H1 (cell line): ENCODE measurements at regions not wholly inside any gene's neighbourhood (a gene's known extent, or its start where the extent isn't known, plus 50 kb on each side); places are given as distances from the start of the nearest gene placed in this dataset.

Experiments used
- CTCF ChIA-PET: fragments of 300-600 bp; sonication (Branson Sonifier 250); formaldehyde crosslinking; loops from one replicate; lab custom pipeline; 2021; ENCODE audit not compliant: partially characterized antibody; lab: Charles Lee
- POLR2A ChIA-PET: fragments of 300-600 bp; sonication (Branson Sonifier 250); formaldehyde crosslinking; loops from one replicate; lab custom pipeline; 2021; ENCODE audit warnings: inconsistent platforms; ENCODE audit not compliant: partially characterized antibody; lab: Charles Lee
- DNase-seq, 2 experiments: peaks; one replicate each; pipeline versions ENCODE4 v3.0.0 to v3.0.0-alpha.2; 2010 to 2022; ENCODE audit warnings: low spot score in 2 of 2, low read depth in 1 of 2, mixed read lengths in 1 of 2
- FAIRE-seq: peaks from 2 replicates; lab custom pipeline; 2011; peaks lifted over from hg19 to GRCh38; lab: Jason Lieb, UNC
- H2AFZ ChIP-seq: 2 replicates; pipeline ENCODE4 v1.8.1; 2012; ENCODE audit warnings: low read length, inconsistent platforms
- H2AK5ac ChIP-seq: 2 replicates; pipeline ENCODE4 v1.6.1; 2013; ENCODE audit warnings: low read depth, low read length
- H2BK120ac ChIP-seq: replicated peaks from 2 replicates; pipeline ENCODE3; 2013; ENCODE audit warnings: low read depth, low read length, inconsistent platforms
- H2BK12ac ChIP-seq: 2 replicates; pipeline ENCODE4 v1.6.1; 2013; ENCODE audit warnings: low read depth, low read length
- H2BK15ac ChIP-seq: 2 replicates; pipeline ENCODE4 v1.6.1; 2013; ENCODE audit warnings: low read length
- H2BK20ac ChIP-seq: 2 replicates; pipeline ENCODE4 v1.6.1; 2013; ENCODE audit warnings: low read length
- H2BK5ac ChIP-seq: 2 replicates; pipeline ENCODE4 v1.6.1; 2013; ENCODE audit warnings: low read depth, low read length
- H3K14ac ChIP-seq: 2 replicates; pipeline ENCODE4 v1.6.1; 2013; ENCODE audit warnings: inconsistent platforms; ENCODE audit not compliant: insufficient read length
- H3K18ac ChIP-seq: 2 replicates; pipeline ENCODE4 v1.6.1; 2013; ENCODE audit warnings: low read length; ENCODE audit errors: extremely low read depth
- H3K23ac ChIP-seq: 2 replicates; pipeline ENCODE4 v1.6.1; 2013; ENCODE audit warnings: inconsistent platforms; ENCODE audit not compliant: insufficient read length
- H3K23me2 ChIP-seq: 2 replicates; pipeline ENCODE4 v1.6.1; 2013; ENCODE audit warnings: low read depth, low read length
- H3K27ac ChIP-seq: 2 replicates; pipeline ENCODE4 v1.6.1; 2011; ENCODE audit warnings: low read depth, low read length, inconsistent platforms
- H3K27me3 ChIP-seq, 4 experiments: replicated peaks in 1 of 4; 1 replicate in 1 of 4; 2 replicates in 3 of 4; pipeline versions ENCODE4 v1.6.1 to v1.8.1; 2011 to 2013; ENCODE audit warnings: low read length in 3 of 4, mild to moderate bottlenecking in 3 of 4, inconsistent platforms in 2 of 4, mixed read lengths in 2 of 4, moderate library complexity in 1 of 4; ENCODE audit not compliant: control insufficient read depth in 3 of 4, insufficient read depth in 3 of 4; ENCODE audit errors: extremely low read depth in 1 of 4
- H3K36me3 ChIP-seq, 4 experiments: 2 replicates each; pipeline versions ENCODE4 v1.6.1 to v1.8.1; 2011 to 2013; ENCODE audit warnings: mild to moderate bottlenecking in 4 of 4, low read length in 3 of 4, moderate library complexity in 2 of 4, control low read depth in 1 of 4, inconsistent platforms in 1 of 4; ENCODE audit not compliant: insufficient read depth in 4 of 4, control insufficient read depth in 2 of 4
- H3K4ac ChIP-seq: replicated peaks from 2 replicates; pipeline ENCODE3; 2013; ENCODE audit warnings: low read length, low read depth, mixed read lengths, inconsistent platforms; ENCODE audit not compliant: insufficient read length
- H3K4me1 ChIP-seq, 4 experiments: replicated peaks in 1 of 4; 1 replicate in 1 of 4; 2 replicates in 3 of 4; pipeline versions ENCODE4 v1.6.1 to v1.8.1; 2011 to 2013; ENCODE audit warnings: low read length in 3 of 4, inconsistent platforms in 2 of 4, mixed read lengths in 1 of 4; ENCODE audit not compliant: insufficient read depth in 4 of 4, control insufficient read depth in 3 of 4
- H3K4me2 ChIP-seq, 2 experiments: 2 replicates each; pipeline versions ENCODE4 v1.6.1 to v1.8.1; 2011 to 2013; ENCODE audit warnings: low read depth in 2 of 2, low read length in 2 of 2, control low read depth in 1 of 2, inconsistent platforms in 1 of 2, mild to moderate bottlenecking in 1 of 2; ENCODE audit not compliant: insufficient read depth in 1 of 2
- H3K4me3 ChIP-seq, 4 experiments: fragments of 200-600, 300-600 bp in 1 of 4; sonication (generic), shearing (Covaris generic), sonication (Bioruptor Twin) in 1 of 4; 2 replicates each; pipeline versions ENCODE4 v1.5.1 to v1.8.1; 2011 to 2016; ENCODE audit warnings: low read length in 4 of 4, low read depth in 3 of 4, control low read depth in 2 of 4, inconsistent platforms in 2 of 4, mild to moderate bottlenecking in 2 of 4, mixed read lengths in 1 of 4, moderate library complexity in 1 of 4; ENCODE audit not compliant: insufficient read depth in 2 of 4; ENCODE audit errors: extremely low read depth in 1 of 4
- H3K56ac ChIP-seq: replicated peaks from 2 replicates; pipeline ENCODE3; 2013; ENCODE audit warnings: low read depth, mild to moderate bottlenecking, mixed read lengths, low read length, inconsistent platforms; ENCODE audit not compliant: insufficient read length
- H3K79me1 ChIP-seq: 2 replicates; pipeline ENCODE4 v1.6.1; 2013; ENCODE audit warnings: low read depth, low read length, control low read depth
- H3K79me2 ChIP-seq, 2 experiments: 2 replicates each; pipeline versions ENCODE4 v1.6.1 to v1.8.1; 2012 to 2013; ENCODE audit warnings: low read length in 2 of 2, mild to moderate bottlenecking in 2 of 2, inconsistent platforms in 1 of 2; ENCODE audit not compliant: insufficient read depth in 2 of 2, control insufficient read depth in 1 of 2
- H3K9ac ChIP-seq, 4 experiments: replicated peaks in 1 of 4; 1 replicate in 1 of 4; 2 replicates in 3 of 4; pipeline versions ENCODE4 v1.6.1 to v1.8.1; 2011 to 2013; ENCODE audit warnings: low read depth in 3 of 4, low read length in 3 of 4, control low read depth in 2 of 4, mild to moderate bottlenecking in 2 of 4, moderate library complexity in 2 of 4, inconsistent platforms in 1 of 4; ENCODE audit errors: extremely low read depth in 1 of 4
- H3K9me3 ChIP-seq, 2 experiments: 2 replicates each; pipeline versions ENCODE4 v1.6.1 to v1.8.1; 2012 to 2013; ENCODE audit warnings: mild to moderate bottlenecking in 2 of 2, moderate library complexity in 2 of 2, control low read depth in 1 of 2, inconsistent platforms in 1 of 2, low read depth in 1 of 2, low read length in 1 of 2, mixed read lengths in 1 of 2; ENCODE audit not compliant: insufficient read depth in 2 of 2
- H4K20me1 ChIP-seq, 2 experiments: replicated peaks in 1 of 2; 2 replicates each; pipeline versions ENCODE3 to v1.8.1; 2011 to 2013; ENCODE audit warnings: inconsistent platforms in 2 of 2, low read length in 2 of 2, mild to moderate bottlenecking in 1 of 2; ENCODE audit not compliant: insufficient read depth in 2 of 2, control insufficient read depth in 1 of 2
- H4K5ac ChIP-seq: 2 replicates; pipeline ENCODE4 v1.6.1; 2013; ENCODE audit warnings: low read length, low read depth, mixed read lengths, inconsistent platforms; ENCODE audit not compliant: insufficient read length
- H4K8ac ChIP-seq: 2 replicates; pipeline ENCODE4 v1.8.0; 2013; ENCODE audit warnings: mild to moderate bottlenecking, moderate library complexity, low read length, inconsistent platforms; ENCODE audit not compliant: insufficient read depth; ENCODE audit errors: extremely low read depth
- H4K91ac ChIP-seq: replicated peaks from 2 replicates; pipeline ENCODE3; 2013; ENCODE audit warnings: low read length, mixed read lengths, inconsistent platforms; ENCODE audit not compliant: insufficient read length
- CBX8 ChIP-seq: fragments of 300-800, 300-1000 bp; sonication (generic); IDR thresholded peaks from 2 replicates; pipeline ENCODE4 v1.7.1; 2016; ENCODE audit warnings: low read depth, low read length, borderline replicate concordance
- CHD2 ChIP-seq: IDR thresholded peaks from 2 replicates; pipeline ENCODE4 v1.6.1; 2012; ENCODE audit warnings: low read length, improper control_type of control experiment
- RBBP5 ChIP-seq: IDR thresholded peaks from 2 replicates; pipeline ENCODE4 v1.7.1; 2012; ENCODE audit warnings: low read depth, mild to moderate bottlenecking, inconsistent platforms, low read length, moderate library complexity, borderline replicate concordance
- SIRT6 ChIP-seq: IDR thresholded peaks from one replicate; pipeline ENCODE4 v1.7.1; 2012; ENCODE audit warnings: low read length, inconsistent platforms
- TAF1 ChIP-seq: IDR thresholded peaks from 2 replicates; pipeline ENCODE4 v1.6.1; 2011; ENCODE audit warnings: mild to moderate bottlenecking, low read depth, low read length
- WGBS, 2 experiments: shearing (Covaris generic) in 1 of 2; methylation state at CpG; one replicate each; pipeline versions ENCODE4 v1.1.6 to v1.1.7; 2013 to 2015; ENCODE audit warnings: low lambda C conversion rate in 2 of 2, mixed read lengths in 2 of 2, inconsistent platforms in 1 of 2, low coverage in 1 of 2, missing lambda C conversion rate in 1 of 2; ENCODE audit not compliant: insufficient replicate concordance in 2 of 2, insufficient coverage in 1 of 2, insufficient read length in 1 of 2; ENCODE audit errors: extremely low coverage in 1 of 2, missing lambda C conversion rate in 1 of 2; 5-methylcytosine and 5-hydroxymethylcytosine counted together

GRCh38 chr2:205850611-205851010 lies 168.3 kb downstream of the NRP2 start:
- H3K23me2 ChIP-seq, result no peaks in the 10 kb centered on the region
- no peak overlapping the region for H2BK20ac ChIP-seq
- no peak for TF ChIP-seq SIRT6
- TF ChIP-seq CBX8, result no peak
- TF ChIP-seq TAF1, result no peak
- TF ChIP-seq CHD2, result no peak
- no peak for TF ChIP-seq RBBP5
- H4K20me1 ChIP-seq, result no peaks in the 10 kb centered on the region
- no peak overlapping the region for H2BK15ac ChIP-seq
- WGBS, 2 experiments, result 92% methylated on average over 5 of the region's 5 CpGs; no CpG with 5 or more reads in 1 of the 2 experiments
- no peak overlapping the region for H3K23ac ChIP-seq
- no peak overlapping the region for H3K56ac ChIP-seq
- DNase-seq (no peak), FAIRE-seq (no peak)
- CTCF ChIA-PET, result no interaction called here
- H3K14ac ChIP-seq, result no peak overlapping the region
- no peak overlapping the region for H3K4me2 ChIP-seq
- H3K79me1 ChIP-seq, result no peaks in the 10 kb centered on the region
- no peak overlapping the region for H3K4me3 ChIP-seq
- H3K27ac ChIP-seq, result no peak overlapping the region
- no peak overlapping the region for H2BK5ac ChIP-seq
- no peak overlapping the region for H4K5ac ChIP-seq
- no peaks in the 10 kb centered on the region for H3K36me3 ChIP-seq
- H2BK120ac ChIP-seq, result no peak overlapping the region
- POLR2A ChIA-PET, result interaction anchor here (0.8 kb wide), 1 partner anchor 217 kb away, joined by 3 read pairs; no protein-coding TSS in a partner anchor
- no peak overlapping the region for H2AFZ ChIP-seq
- H3K79me2 ChIP-seq, result no peaks in the 10 kb centered on the region
- H3K9ac ChIP-seq, result no peak overlapping the region
- no peak overlapping the region for H3K18ac ChIP-seq
- H3K4me1 ChIP-seq, result peaks cover 0 to 5% (median under 1%) of the 10 kb centered on the region in 4 experiments; a peak in 1 of 7 replicates
- H4K8ac ChIP-seq, result no peak overlapping the region
- no peak overlapping the region for H2AK5ac ChIP-seq
- no peaks in the 10 kb centered on the region for H3K9me3 ChIP-seq
- H3K4ac ChIP-seq, result no peak overlapping the region
- H3K27me3 ChIP-seq, result no peaks in the 10 kb centered on the region
- H4K91ac ChIP-seq, result no peak overlapping the region
- no peak overlapping the region for H2BK12ac ChIP-seq
